ENCODE measurements at regions not wholly inside any gene's neighbourhood (a gene's known extent, or its start where the extent isn't known, plus 50 kb on each side); places are given as distances from the start of the nearest gene placed in this dataset.

- Histone ChIP-seq H3K27me3 (no peaks in the 10 kb centered on the region), H3K27ac (no peak overlapping the region)
- no peak for TF ChIP-seq CTCF (IDR thresholded peaks at IDR 0.05; ENCODE audit: low read depth, low read length)
These were observed 117.7 kb upstream of the P2RY1 start for GRCh38 chr3:152717252-152717651.

GRCh38 chr3:152718810-152719209, 116.1 kb upstream of the P2RY1 start:
- Histone ChIP-seq H3K27me3 (no peaks in the 10 kb centered on the region), H3K4me1 (ENCODE audit: low read depth) (no peaks in the 10 kb centered on the region), H3K36me3 (no peaks in the 10 kb centered on the region), H3K27ac (no peak overlapping the region), H3K4me3 (no peak overlapping the region), H3K9me3 (ENCODE audit: low read depth) (no peaks in the 10 kb centered on the region)
- no peak for TF ChIP-seq CTCF (IDR thresholded peaks at IDR 0.05; ENCODE audit: low read depth, low read length)
- peak in 1 of 2 donors; percentile 23 for DNase-seq (ENCODE audit: low read depth in 1 of 2, low spot score in 1 of 2)

More at GRCh38 chr3:152717252-152717651, 117.7 kb upstream of the P2RY1 start:
- H3K9me3 ChIP-seq (ENCODE audit: low read depth), result no peaks in the 10 kb centered on the region
- no peaks in the 10 kb centered on the region for H3K4me1 ChIP-seq (ENCODE audit: low read depth)
- no peaks in the 10 kb centered on the region for H3K36me3 ChIP-seq
- peak in 1 of 2 donors; percentile 33 for DNase-seq (ENCODE audit: low read depth in 1 of 2, low spot score in 1 of 2)
- H3K4me3 ChIP-seq, result no peak overlapping the region

- no peak overlapping the region for H3K27ac ChIP-seq
- H3K9me3 ChIP-seq (ENCODE audit: low read depth), result no peaks in the 10 kb centered on the region
- TF ChIP-seq CTCF (IDR thresholded peaks at IDR 0.05; ENCODE audit: low read depth, low read length), result no peak
- H3K4me3 ChIP-seq, result no peak overlapping the region
- H3K4me1 ChIP-seq (ENCODE audit: low read depth), result no peaks in the 10 kb centered on the region
- no peaks in the 10 kb centered on the region for H3K27me3 ChIP-seq
- no peaks in the 10 kb centered on the region for H3K36me3 ChIP-seq
- peak in 1 of 2 donors; percentile 72 for DNase-seq (ENCODE audit: low read depth in 1 of 2, low spot score in 1 of 2)
These were observed 115.7 kb upstream of the P2RY1 start for GRCh38 chr3:152719264-152719663.

GRCh38 chr3:152720951-152721718, 113.8 kb upstream of the P2RY1 start:
- Histone ChIP-seq H3K36me3 (no peaks in the 10 kb centered on the region), H3K27ac (no peak overlapping the region), H3K27me3 (no peaks in the 10 kb centered on the region), H3K4me1 (ENCODE audit: low read depth) (no peaks in the 10 kb centered on the region), H3K4me3 (no peak overlapping the region), H3K9me3 (ENCODE audit: low read depth) (no peaks in the 10 kb centered on the region)
- no peak for DNase-seq (ENCODE audit: low read depth in 1 of 2, low spot score in 1 of 2)
- TF ChIP-seq CTCF (IDR thresholded peaks at IDR 0.05; ENCODE audit: low read depth, low read length), result no peak

GRCh38 chr3:152724270-152724669, 110.7 kb upstream of the P2RY1 start:
- Histone ChIP-seq H3K27ac (no peak overlapping the region), H3K27me3 (no peaks in the 10 kb centered on the region), H3K9me3 (ENCODE audit: low read depth) (no peaks in the 10 kb centered on the region), H3K36me3 (no peaks in the 10 kb centered on the region), H3K4me1 (ENCODE audit: low read depth) (no peaks in the 10 kb centered on the region), H3K4me3 (no peak overlapping the region)
- DNase-seq (ENCODE audit: low read depth in 1 of 2, low spot score in 1 of 2), result no peak
- TF ChIP-seq CTCF (IDR thresholded peaks at IDR 0.05; ENCODE audit: low read depth, low read length), result no peak
